Prostate gland (tissue), 2 donors: ENCODE measurements at regions not wholly inside any gene's neighbourhood (a gene's known extent, or its start where the extent isn't known, plus 50 kb on each side); places are given as distances from the start of the nearest gene placed in this dataset.

ENCODE experiments used
- DNase-seq: peaks from one replicate; pipeline ENCODE4 v3.0.0-alpha.2; 2019; ENCODE audit warnings: low spot score
- H3K27ac ChIP-seq, 2 donors: fragments of 200-600 bp; sonication (generic); 2 replicates each; pipeline ENCODE4 v1.5.1; 2017 to 2019
- H3K27me3 ChIP-seq: fragments of 200-600 bp; sonication (generic); replicated peaks from 2 replicates; pipeline ENCODE4 v1.5.1; 2019; ENCODE audit not compliant: insufficient read depth
- H3K36me3 ChIP-seq, 2 donors: fragments of 200-600 bp; sonication (generic); 1 replicate in 1 of 2; 2 replicates in 1 of 2; pipeline versions ENCODE4 v1.5.1 to v1.8.1; 2017 to 2019
- H3K4me1 ChIP-seq: fragments of 200-600 bp; sonication (generic); replicated peaks from 2 replicates; pipeline ENCODE4 v1.5.1; 2019
- H3K4me3 ChIP-seq, 2 donors: fragments of 200-600 bp; sonication (generic); 2 replicates each; pipeline ENCODE4 v1.5.1; 2017 to 2019
- H3K9me3 ChIP-seq: fragments of 200-600 bp; sonication (generic); 2 replicates; pipeline ENCODE4 v1.5.1; 2017
- CTCF ChIP-seq, 4 experiments: fragments of 200-600 bp in 2 of 4; fragments of 450-650 bp in 2 of 4; sonication (generic) in 2 of 4; IDR thresholded peaks; 1 replicate in 3 of 4; 2 replicates in 1 of 4; pipeline ENCODE4 v1.5.1; 2016 to 2019; ENCODE audit warnings: antibody characterized with exemption in 4 of 4, mild to moderate bottlenecking in 2 of 4, moderate library complexity in 2 of 4
- POLR2A ChIP-seq: fragments of 450-650 bp; IDR thresholded peaks from one replicate; pipeline ENCODE4 v1.6.1; 2016; ENCODE audit warnings: antibody characterized with exemption, mild to moderate bottlenecking
- POLR2AphosphoS5 ChIP-seq: sonication (generic); formaldehyde crosslinking; IDR thresholded peaks from one replicate; pipeline ENCODE4 v1.6.1; 2017; ENCODE audit warnings: antibody characterized with exemption
- WGBS: methylation state at CpG from one replicate; pipeline ENCODE4 v1.1.5; 2018; 5-methylcytosine and 5-hydroxymethylcytosine counted together
- intact Hi-C: fragments of 100-400 bp; cut with DNase I; formaldehyde crosslinking; loops from one replicate; pipeline ENCODE4 v1.14.2; 2022

- DNase-seq, result no peak
- 65% methylated on average over 7 of the region's 7 CpGs for WGBS
- no peak for TF ChIP-seq POLR2A
- TF ChIP-seq CTCF (IDR thresholded peaks at IDR 0.05), result no peak
- TF ChIP-seq POLR2AphosphoS5, result no peak
- Histone ChIP-seq H3K27ac (no peak overlapping the region), H3K27me3 (no peaks in the 10 kb centered on the region), H3K36me3 (no peaks in the 10 kb centered on the region), H3K4me3 (no peak overlapping the region), H3K4me1 (no peaks in the 10 kb centered on the region), H3K9me3 (no peaks in the 10 kb centered on the region)
- intact Hi-C loops, result no loop called here
Measured at GRCh38 chr9:16321461-16322119, 548.9 kb downstream of the BNC2 start.

- intact Hi-C loops, result no loop called here
- Histone ChIP-seq H3K4me3 (no peak overlapping the region), H3K27me3 (no peaks in the 10 kb centered on the region), H3K36me3 (no peaks in the 10 kb centered on the region), H3K27ac (no peak overlapping the region), H3K4me1 (no peaks in the 10 kb centered on the region), H3K9me3 (no peaks in the 10 kb centered on the region)
- TF ChIP-seq POLR2AphosphoS5 (no peak), CTCF (IDR thresholded peaks at IDR 0.05) (no peak), POLR2A (no peak)
- no peak for DNase-seq
- 90% methylated on average over 6 of the region's 6 CpGs for WGBS
Measured at GRCh38 chr9:16322849-16323248, 547.6 kb downstream of the BNC2 start.

GRCh38 chr9:16325966-16326365 is 544.5 kb downstream of the BNC2 start:
- DNase-seq, result no peak
- intact Hi-C loops, result no loop called here
- Histone ChIP-seq H3K36me3 (no peaks in the 10 kb centered on the region), H3K4me3 (no peak overlapping the region), H3K9me3 (no peaks in the 10 kb centered on the region), H3K4me1 (no peaks in the 10 kb centered on the region), H3K27me3 (no peaks in the 10 kb centered on the region), H3K27ac (no peak overlapping the region)
- no peak for TF ChIP-seq CTCF (IDR thresholded peaks at IDR 0.05)
- no peak for TF ChIP-seq POLR2AphosphoS5
- 98% methylated on average over 6 of the region's 6 CpGs for WGBS

- Histone ChIP-seq H3K36me3 (no peaks in the 10 kb centered on the region), H3K4me3 (no peak overlapping the region), H3K4me1 (no peaks in the 10 kb centered on the region), H3K9me3 (no peaks in the 10 kb centered on the region), H3K27me3 (no peaks in the 10 kb centered on the region), H3K27ac (no peak overlapping the region)
- 92% methylated on average over 3 of the region's 3 CpGs for WGBS
- intact Hi-C loops, result no loop called here
- no peak for DNase-seq
- TF ChIP-seq CTCF (IDR thresholded peaks at IDR 0.05) (no peak), POLR2A (no peak), POLR2AphosphoS5 (no peak)
Measured at GRCh38 chr9:16328349-16328748, 542.1 kb downstream of the BNC2 start.

- no peak for DNase-seq
- no peak for TF ChIP-seq CTCF (IDR thresholded peaks at IDR 0.05)
- TF ChIP-seq POLR2AphosphoS5, result no peak
- TF ChIP-seq POLR2A, result no peak
- WGBS, result 55% methylated on average over 9 of the region's 9 CpGs
- H3K27me3 ChIP-seq, result no peaks in the 10 kb centered on the region
- H3K4me1 ChIP-seq, result no peaks in the 10 kb centered on the region
- no peaks in the 10 kb centered on the region for H3K9me3 ChIP-seq
- no peak overlapping the region for H3K27ac ChIP-seq
- H3K4me3 ChIP-seq, result no peak overlapping the region
- H3K36me3 ChIP-seq, result no peaks in the 10 kb centered on the region
- intact Hi-C loops, result no loop called here
Measured at GRCh38 chr9:16329671-16330113, 540.8 kb downstream of the BNC2 start.
